ENCODE measurements at regions not wholly inside any gene's neighbourhood (a gene's known extent, or its start where the extent isn't known, plus 50 kb on each side); places are given as distances from the start of the nearest gene placed in this dataset.

DNA sequence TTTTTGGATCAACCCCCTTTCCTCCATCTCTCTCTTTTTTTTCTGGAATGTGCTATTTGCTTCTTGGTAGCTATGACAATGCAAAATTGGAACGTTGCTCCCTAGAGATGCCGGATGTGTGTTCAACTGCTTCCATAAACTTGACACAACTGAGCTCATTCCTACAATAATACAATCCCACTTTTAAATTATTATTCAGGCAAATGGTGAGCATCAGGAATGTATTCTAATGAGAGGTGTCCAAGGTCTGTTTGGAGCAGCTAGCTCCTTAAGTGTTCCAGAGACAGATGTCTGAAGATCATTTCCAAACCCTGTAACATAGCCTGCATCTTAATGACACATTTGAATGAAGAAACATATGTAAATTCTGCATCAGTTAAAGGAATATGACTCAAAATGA is 518.4 kb downstream of the TAF11L14 start (continued):
- TF ChIP-seq, protein P1, sequence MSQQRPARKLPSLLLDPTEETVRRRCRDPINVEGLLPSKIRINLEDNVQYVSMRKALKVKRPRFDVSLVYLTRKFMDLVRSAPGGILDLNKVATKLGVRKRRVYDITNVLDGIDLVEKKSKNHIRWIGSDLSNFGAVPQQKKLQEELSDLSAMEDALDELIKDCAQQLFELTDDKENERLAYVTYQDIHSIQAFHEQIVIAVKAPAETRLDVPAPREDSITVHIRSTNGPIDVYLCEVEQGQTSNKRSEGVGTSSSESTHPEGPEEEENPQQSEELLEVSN (IDR thresholded peaks at IDR 0.05) = no peak
- no peak for TF ChIP-seq SRF (IDR thresholded peaks at IDR 0.05; ENCODE audit: low read depth, low read length)

Measured in H1 (cell line).